ENCODE measurements at regions not wholly inside any gene's neighbourhood (a gene's known extent, or its start where the extent isn't known, plus 50 kb on each side); places are given as distances from the start of the nearest gene placed in this dataset.
"Not testable (repeated sequence)": the region's sequence is repeated elsewhere in the genome, so short reads cannot be mapped to it uniquely, and the experiment has no call there.

- DNase-seq (ENCODE audit: low spot score) = not testable (repeated sequence)
Measured at GRCh38 chr9:26492608-26493521, 399.7 kb downstream of the CAAP1 start.

- DNase-seq (ENCODE audit: low spot score) = not testable (repeated sequence)
Measured at GRCh38 chr9:26491922-26492607, 400.5 kb downstream of the CAAP1 start.

GRCh38 chr9:26483991-26484390, 408.6 kb downstream of the CAAP1 start:
- no peak for DNase-seq (ENCODE audit: low spot score)

GRCh38 chr9:26477963-26478362, 414.6 kb downstream of the CAAP1 start:
- DNase-seq (ENCODE audit: low spot score) = no peak

- no peak for DNase-seq (ENCODE audit: low spot score)
Measured at GRCh38 chr9:26471261-26471660, 421.3 kb downstream of the CAAP1 start.

GRCh38 chr9:26470284-26470683, 422.3 kb downstream of the CAAP1 start:
- no peak for DNase-seq (ENCODE audit: low spot score)

GRCh38 chr9:26463837-26464236, 428.8 kb downstream of the CAAP1 start:
- DNase-seq (ENCODE audit: low spot score) = no peak

- DNase-seq (ENCODE audit: low spot score) = no peak
Measured at GRCh38 chr9:26462751-26463150, 429.9 kb downstream of the CAAP1 start.

- DNase-seq (ENCODE audit: low spot score) = no peak
Measured at GRCh38 chr9:26462213-26462612, 430.4 kb downstream of the CAAP1 start.

GRCh38 chr9:26460624-26461023, 432.0 kb downstream of the CAAP1 start:
- DNase-seq (ENCODE audit: low spot score) = no peak

GRCh38 chr9:26459959-26460358, 432.6 kb downstream of the CAAP1 start:
- no peak for DNase-seq (ENCODE audit: low spot score)

GRCh38 chr9:26458054-26458453, 434.5 kb downstream of the CAAP1 start:
- no peak for DNase-seq (ENCODE audit: low spot score)

GRCh38 chr9:26457151-26457550, 435.5 kb downstream of the CAAP1 start:
- no peak for DNase-seq (ENCODE audit: low spot score)

GRCh38 chr9:26439061-26439624, 453.5 kb downstream of the CAAP1 start:
- no peak for DNase-seq (ENCODE audit: low spot score)

GRCh38 chr9:26437056-26437711, 455.4 kb downstream of the CAAP1 start:
- DNase-seq (ENCODE audit: low spot score) = no peak

- no peak for DNase-seq (ENCODE audit: low spot score)
Measured at GRCh38 chr9:26426551-26427131, 466.0 kb downstream of the CAAP1 start.

GRCh38 chr9:26418480-26418879, 474.1 kb downstream of the CAAP1 start:
- DNase-seq (ENCODE audit: low spot score) = no peak

- no peak for DNase-seq (ENCODE audit: low spot score)
Measured at GRCh38 chr9:26415528-26415927, 477.1 kb downstream of the CAAP1 start.

GRCh38 chr9:26413611-26414010, 479.0 kb downstream of the CAAP1 start:
- no peak for DNase-seq (ENCODE audit: low spot score)

- no peak for DNase-seq (ENCODE audit: low spot score)
Measured at GRCh38 chr9:26412446-26412845, 480.2 kb downstream of the CAAP1 start.

GRCh38 chr9:26406676-26407075, 485.9 kb downstream of the CAAP1 start:
- DNase-seq (ENCODE audit: low spot score) = no peak

- no peak for DNase-seq (ENCODE audit: low spot score)
Measured at GRCh38 chr9:26399556-26399955, 493.0 kb downstream of the CAAP1 start.
